NCI-H82 treated with DMSO at 0.1 percent for 48 hours (cell line): ENCODE measurements at regions not wholly inside any gene's neighbourhood (a gene's known extent, or its start where the extent isn't known, plus 50 kb on each side); places are given as distances from the start of the nearest gene placed in this dataset.
A peak's percentile ranks its signal among the peaks of the same experiment; 100 is the strongest.
"Not testable (repeated sequence)": the region's sequence is repeated elsewhere in the genome, so short reads cannot be mapped to it uniquely, and the experiment has no call there.

Experiments used
- DNase-seq: peaks from one replicate; lab custom pipeline; 2025; ENCODE audit not compliant: unreplicated experiment; lab: John Stamatoyannopoulos, UW

- no peak for DNase-seq
Measured at GRCh38 chr2:192969055-192969454, 774.3 kb upstream of the TMEFF2 start.

GRCh38 chr2:192960945-192961344, 766.2 kb upstream of the TMEFF2 start:
- DNase-seq = no peak

- DNase-seq = not testable (repeated sequence)
Measured at GRCh38 chr2:192958615-192959014, 763.9 kb upstream of the TMEFF2 start.

GRCh38 chr2:192957425-192957824, 762.7 kb upstream of the TMEFF2 start:
- DNase-seq = no peak

- DNase-seq = no peak
Measured at GRCh38 chr2:192953116-192953515, 758.4 kb upstream of the TMEFF2 start.

- no peak for DNase-seq
Measured at GRCh38 chr2:192952245-192952644, 757.5 kb upstream of the TMEFF2 start.

GRCh38 chr2:192948316-192948715, 753.6 kb upstream of the TMEFF2 start:
- no peak for DNase-seq

- DNase-seq = no peak
Measured at GRCh38 chr2:192947352-192947751, 752.6 kb upstream of the TMEFF2 start.

- DNase-seq = no peak
Measured at GRCh38 chr2:192940767-192941166, 746.0 kb upstream of the TMEFF2 start.

GRCh38 chr2:192932376-192932775, 737.6 kb upstream of the TMEFF2 start:
- no peak for DNase-seq

- not testable (repeated sequence) for DNase-seq
Measured at GRCh38 chr2:192921631-192922030, 726.9 kb upstream of the TMEFF2 start.

GRCh38 chr2:192901446-192901845, 706.7 kb upstream of the TMEFF2 start:
- no peak for DNase-seq

GRCh38 chr2:192899466-192899865, 704.7 kb upstream of the TMEFF2 start:
- DNase-seq = no peak

GRCh38 chr2:192893976-192894375, 699.2 kb upstream of the TMEFF2 start:
- DNase-seq = not testable (repeated sequence)

GRCh38 chr2:192888109-192888508, 693.4 kb upstream of the TMEFF2 start:
- DNase-seq = no peak

GRCh38 chr2:192887337-192887736, 692.6 kb upstream of the TMEFF2 start:
- peak; percentile 30 for DNase-seq

GRCh38 chr2:192886636-192887035, 691.9 kb upstream of the TMEFF2 start:
- DNase-seq = no peak

GRCh38 chr2:192885569-192886160, 690.9 kb upstream of the TMEFF2 start:
- no peak for DNase-seq

GRCh38 chr2:192877159-192877558, 682.4 kb upstream of the TMEFF2 start:
- DNase-seq = no peak

- DNase-seq = no peak
Measured at GRCh38 chr2:192876698-192877097, 682.0 kb upstream of the TMEFF2 start.

GRCh38 chr2:192854706-192855105, 660.0 kb upstream of the TMEFF2 start:
- DNase-seq = no peak

- no peak for DNase-seq
Measured at GRCh38 chr2:192854031-192854430, 659.3 kb upstream of the TMEFF2 start.

GRCh38 chr2:192828947-192829346, 634.2 kb upstream of the TMEFF2 start:
- no peak for DNase-seq
